Astrocyte of the cerebellum (primary cell): ENCODE measurements at regions not wholly inside any gene's neighbourhood (a gene's known extent, or its start where the extent isn't known, plus 50 kb on each side); places are given as distances from the start of the nearest gene placed in this dataset.

ENCODE experiments used
- DNase-seq: peaks from one replicate; pipeline ENCODE4 v3.0.0-alpha.2; 2011; ENCODE audit warnings: low read depth
- H3K4me3 ChIP-seq: 2 replicates; pipeline ENCODE4 v1.5.1; 2011; ENCODE audit warnings: mild to moderate bottlenecking, low read depth, low read length, moderate library complexity
- CTCF ChIP-seq: IDR thresholded peaks from 2 replicates; pipeline ENCODE4 v1.5.1; 2012; ENCODE audit warnings: low read length, low read depth, moderate library complexity, mild to moderate bottlenecking; ENCODE audit errors: missing control alignments
- in situ Hi-C: cut with HindIII; loops from 2 replicates; pipeline ENCODE4 v1.10.0; 2017; ENCODE audit warnings: low sequenced_read_pairs

GRCh38 chr3:99532246-99532645 is 106.1 kb upstream of the COL8A1 start:
- in situ Hi-C loops: no loop called here
- peak; percentile 52 for DNase-seq
- TF ChIP-seq CTCF: peak; percentile 78
- no peak overlapping the region for H3K4me3 ChIP-seq

- H3K4me3 ChIP-seq: no peak overlapping the region
- no peak for TF ChIP-seq CTCF
- DNase-seq: no peak
- in situ Hi-C loops: no loop called here
Observed at GRCh38 chr3:99529265-99529664, 109.1 kb upstream of the COL8A1 start.

- no peak overlapping the region for H3K4me3 ChIP-seq
- no peak for TF ChIP-seq CTCF
- DNase-seq: no peak
- in situ Hi-C loops: no loop called here
Observed at GRCh38 chr3:99526921-99527320, 111.5 kb upstream of the COL8A1 start.

- in situ Hi-C loops: no loop called here
- no peak overlapping the region for H3K4me3 ChIP-seq
- TF ChIP-seq CTCF: no peak
- DNase-seq: no peak
Observed at GRCh38 chr3:99524559-99524958, 113.8 kb upstream of the COL8A1 start.

- no peak for TF ChIP-seq CTCF
- no peak overlapping the region for H3K4me3 ChIP-seq
- in situ Hi-C loops: no loop called here
- no peak for DNase-seq
Observed at GRCh38 chr3:99523431-99524127, 114.8 kb upstream of the COL8A1 start.

- in situ Hi-C loops: no loop called here
- no peak for TF ChIP-seq CTCF
- no peak for DNase-seq
- no peak overlapping the region for H3K4me3 ChIP-seq
Observed at GRCh38 chr3:99522147-99522546, 116.2 kb upstream of the COL8A1 start.
